GM12874 (cell line): ENCODE measurements at regions not wholly inside any gene's neighbourhood (a gene's known extent, or its start where the extent isn't known, plus 50 kb on each side); places are given as distances from the start of the nearest gene placed in this dataset.
A peak's percentile ranks its signal among the peaks of the same experiment; 100 is the strongest.

ENCODE experiments used
- TF ChIP-seq, protein P1 (sequence below): IDR thresholded peaks from 2 replicates; pipeline ENCODE4 v1.5.1; 2011; ENCODE audit warnings: low read depth, mild to moderate bottlenecking, control low read depth, low read length, moderate library complexity; ENCODE audit not compliant: insufficient read depth

DNA sequence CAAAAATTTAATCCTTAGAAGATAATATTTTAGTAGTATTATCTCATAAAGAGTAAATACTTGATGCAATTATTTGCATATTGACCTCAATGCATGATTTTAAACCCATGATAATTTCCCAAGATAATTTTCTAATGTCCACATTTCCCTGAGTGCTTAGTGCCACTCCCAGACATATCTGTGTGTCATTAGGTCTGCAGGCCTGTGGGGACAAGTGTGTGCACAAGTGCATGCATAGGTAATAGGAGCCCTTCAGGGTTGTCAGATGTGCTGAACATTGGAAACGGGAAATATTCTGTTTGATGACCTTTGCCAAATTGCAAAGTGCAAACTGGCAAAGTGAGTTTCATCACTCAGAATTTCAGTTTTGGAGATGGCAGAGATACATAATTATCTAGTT, 369.9 kb downstream of the KLF5 start:
- TF ChIP-seq, protein P1, sequence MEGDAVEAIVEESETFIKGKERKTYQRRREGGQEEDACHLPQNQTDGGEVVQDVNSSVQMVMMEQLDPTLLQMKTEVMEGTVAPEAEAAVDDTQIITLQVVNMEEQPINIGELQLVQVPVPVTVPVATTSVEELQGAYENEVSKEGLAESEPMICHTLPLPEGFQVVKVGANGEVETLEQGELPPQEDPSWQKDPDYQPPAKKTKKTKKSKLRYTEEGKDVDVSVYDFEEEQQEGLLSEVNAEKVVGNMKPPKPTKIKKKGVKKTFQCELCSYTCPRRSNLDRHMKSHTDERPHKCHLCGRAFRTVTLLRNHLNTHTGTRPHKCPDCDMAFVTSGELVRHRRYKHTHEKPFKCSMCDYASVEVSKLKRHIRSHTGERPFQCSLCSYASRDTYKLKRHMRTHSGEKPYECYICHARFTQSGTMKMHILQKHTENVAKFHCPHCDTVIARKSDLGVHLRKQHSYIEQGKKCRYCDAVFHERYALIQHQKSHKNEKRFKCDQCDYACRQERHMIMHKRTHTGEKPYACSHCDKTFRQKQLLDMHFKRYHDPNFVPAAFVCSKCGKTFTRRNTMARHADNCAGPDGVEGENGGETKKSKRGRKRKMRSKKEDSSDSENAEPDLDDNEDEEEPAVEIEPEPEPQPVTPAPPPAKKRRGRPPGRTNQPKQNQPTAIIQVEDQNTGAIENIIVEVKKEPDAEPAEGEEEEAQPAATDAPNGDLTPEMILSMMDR, result no peak

DNA sequence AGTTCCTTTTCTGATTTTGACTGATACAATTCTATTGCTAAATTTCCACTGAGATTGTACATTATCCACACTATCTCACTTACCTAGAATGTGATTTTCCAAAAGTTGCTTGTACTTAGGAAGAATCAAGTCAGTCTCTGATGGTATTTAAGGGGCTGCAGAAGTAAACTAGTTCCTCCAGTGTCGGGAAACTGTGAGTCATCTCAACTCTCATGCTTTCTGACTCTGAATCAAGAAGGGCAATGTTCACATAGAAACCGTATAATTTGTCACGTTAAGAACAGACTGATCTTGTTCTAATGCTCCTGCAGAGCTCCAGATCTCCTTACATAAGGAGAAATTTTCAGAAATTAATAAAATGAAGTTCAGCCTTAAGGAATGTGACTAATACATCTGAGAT, 369.3 kb downstream of the KLF5 start:
- TF ChIP-seq, protein P1, result no peak

DNA sequence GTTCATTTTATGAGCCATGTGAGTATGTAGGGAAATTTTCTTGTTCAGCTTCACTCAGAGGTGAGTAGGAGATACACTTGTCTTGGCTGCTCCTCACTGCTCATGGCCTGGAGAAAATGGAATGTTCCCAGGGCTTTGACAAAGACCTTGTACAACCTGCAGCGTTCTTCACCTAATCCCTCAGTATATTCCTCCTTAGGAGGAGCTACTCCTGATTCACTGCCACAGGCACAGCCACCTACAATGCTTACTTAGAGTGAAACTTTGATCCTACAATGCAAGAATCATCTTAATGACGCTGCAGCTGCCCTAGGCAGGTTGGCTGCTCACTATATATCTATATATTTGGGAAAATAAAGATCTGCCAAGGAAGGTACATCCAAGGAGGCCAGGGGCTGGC, 364.2 kb downstream of the KLF5 start:
- TF ChIP-seq, protein P1, result no peak

DNA sequence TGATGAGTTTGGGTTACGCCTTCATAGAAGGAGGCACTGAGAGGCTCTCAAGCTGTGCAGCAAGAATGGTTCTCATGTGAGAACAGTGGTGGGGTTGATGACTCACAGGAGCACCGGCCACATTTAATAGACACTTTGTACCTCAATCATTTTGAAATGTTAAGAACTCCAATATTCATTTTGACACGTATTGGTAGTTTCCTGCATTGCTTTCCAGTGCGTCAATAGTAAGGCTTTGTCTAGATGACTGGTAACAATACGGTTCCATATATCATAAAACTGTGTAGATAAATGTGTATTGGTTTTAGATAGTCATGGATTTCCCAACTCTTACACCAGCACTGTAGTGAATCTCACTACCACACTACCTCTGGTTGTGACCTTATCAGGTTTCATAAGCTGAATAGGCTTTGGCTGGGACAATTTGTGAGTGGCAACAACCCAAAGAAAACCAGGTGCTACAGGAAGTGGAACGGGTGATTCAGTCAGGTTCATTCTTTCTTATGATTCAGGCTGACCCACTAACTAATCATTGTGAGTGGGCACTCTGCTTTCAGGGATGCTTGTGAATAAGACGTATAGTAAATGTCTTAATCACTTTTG, 362.6 kb downstream of the KLF5 start:
- TF ChIP-seq, protein P1, result no peak

DNA sequence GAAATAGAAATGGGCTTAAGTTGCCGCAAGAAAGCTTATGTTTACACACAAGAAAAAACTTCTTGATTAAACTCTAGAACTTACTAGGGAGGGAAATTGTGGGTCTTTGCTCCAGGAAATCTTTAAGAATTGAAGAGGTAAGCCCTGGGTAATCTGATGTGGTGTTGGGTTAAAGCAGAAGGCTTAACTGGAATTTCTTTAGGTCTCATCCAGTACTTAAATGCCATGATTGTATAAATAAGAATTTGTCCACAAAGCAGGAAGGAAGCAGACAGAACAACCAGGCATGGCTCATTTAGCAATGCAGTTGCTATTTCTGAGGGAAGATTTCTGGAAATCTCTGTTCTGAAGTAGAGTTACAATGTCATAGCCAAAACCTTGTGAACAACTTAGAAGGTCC, 360.4 kb downstream of the KLF5 start:
- TF ChIP-seq, protein P1, result no peak

DNA sequence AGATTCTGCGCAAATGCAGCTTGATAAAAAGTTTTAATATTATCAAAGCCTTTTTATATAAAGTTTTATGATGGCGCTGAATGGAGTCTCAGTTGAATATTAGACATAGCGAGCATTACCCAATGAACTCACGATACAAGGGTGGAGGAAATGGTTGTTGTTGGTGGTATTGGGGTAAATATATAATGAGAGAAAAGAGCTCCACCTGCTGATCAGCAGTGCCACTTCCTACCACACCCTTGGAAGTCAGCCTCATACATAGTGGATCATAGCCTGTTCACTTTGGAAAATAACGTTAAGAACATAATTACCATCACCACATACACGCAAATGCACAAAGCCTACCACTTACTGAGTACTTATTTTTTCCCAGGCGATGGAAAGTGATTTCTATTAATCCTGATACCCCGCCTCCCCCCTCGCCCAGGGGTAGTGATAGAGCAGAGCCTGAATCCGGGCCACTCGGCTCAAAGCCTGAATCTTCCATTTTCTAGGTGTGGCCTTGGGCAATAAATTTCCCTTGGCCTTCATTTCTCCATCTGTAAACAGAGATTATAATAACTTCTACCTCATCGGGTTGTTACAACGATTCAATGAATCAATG, 358.3 kb downstream of the KLF5 start:
- TF ChIP-seq, protein P1, result peak; percentile 23; the same call in 1 of the 2 replicates

DNA sequence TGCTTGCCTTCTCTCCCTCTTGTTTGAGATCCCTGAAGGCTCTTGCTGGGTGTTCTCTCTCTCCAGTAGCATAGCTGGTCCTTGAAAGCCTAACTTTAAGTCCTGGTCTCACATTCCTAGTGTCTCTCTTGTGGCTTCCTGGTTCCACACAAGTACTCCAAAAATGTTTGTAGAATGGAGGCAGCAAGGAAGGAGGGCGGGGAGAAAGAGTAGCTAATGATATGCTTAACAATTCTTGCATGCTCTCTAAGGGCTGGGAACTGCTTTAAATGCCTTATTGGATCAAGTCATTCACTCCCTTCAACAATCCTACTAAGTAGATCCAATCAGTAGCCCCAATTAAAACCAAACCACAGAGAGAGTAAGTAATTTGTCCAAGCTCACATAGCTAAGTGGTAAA, 357.3 kb downstream of the KLF5 start:
- TF ChIP-seq, protein P1, result no peak
